NCI-H748 (cell line): ENCODE measurements at regions not wholly inside any gene's neighbourhood (a gene's known extent, or its start where the extent isn't known, plus 50 kb on each side); places are given as distances from the start of the nearest gene placed in this dataset.
"Not testable (repeated sequence)": the region's sequence is repeated elsewhere in the genome, so short reads cannot be mapped to it uniquely, and the experiment has no call there.

Experiments
- DNase-seq: peaks from one replicate; lab custom pipeline; 2025; ENCODE audit not compliant: unreplicated experiment; lab: John Stamatoyannopoulos, UW

DNA sequence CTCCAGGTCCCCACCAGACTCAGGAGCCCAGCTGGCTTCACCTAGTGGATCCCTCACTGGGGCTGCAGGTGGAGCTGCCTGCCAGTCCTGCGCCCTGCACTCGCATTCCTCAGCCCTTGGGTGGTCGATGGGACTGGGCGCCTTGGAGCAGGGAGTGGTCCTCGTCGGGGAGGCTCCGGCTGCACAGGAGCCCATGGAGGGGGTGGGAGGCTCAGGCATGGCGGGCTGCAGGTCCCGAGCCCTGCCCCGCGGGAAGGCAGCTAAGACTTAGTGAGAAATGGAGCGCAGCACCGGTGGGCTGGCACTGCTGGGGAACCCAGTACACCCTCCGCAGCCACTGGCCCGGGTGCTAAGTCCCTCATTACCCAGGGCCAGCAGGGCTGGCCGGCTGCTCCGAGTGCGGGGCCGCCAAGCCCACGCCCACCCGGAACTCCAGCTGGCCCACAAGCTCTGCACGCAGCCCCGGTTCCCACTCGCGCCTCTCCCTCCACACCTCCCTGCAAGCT is 203.4 kb downstream of the DSC3 start:
- DNase-seq = not testable (repeated sequence)

DNA sequence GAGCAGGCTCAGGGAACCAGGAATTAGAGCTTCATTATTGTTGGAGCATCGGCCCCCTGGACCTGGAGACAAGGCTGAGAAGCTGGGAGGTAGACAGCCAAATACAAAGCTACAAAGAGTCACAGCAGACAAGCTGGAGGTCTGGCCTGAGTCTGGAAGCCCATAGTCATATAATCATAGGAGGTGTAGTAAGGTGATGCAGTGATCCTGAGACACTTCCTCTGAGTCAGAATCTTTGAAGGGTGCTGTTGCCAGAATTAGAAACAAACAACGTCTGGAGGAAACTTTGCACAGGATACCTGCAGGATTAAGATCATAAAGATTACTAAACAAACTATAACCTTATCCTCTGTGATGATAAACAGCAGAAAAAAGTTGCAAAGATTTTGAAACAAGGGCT is 213.8 kb downstream of the DSC3 start:
- no peak for DNase-seq

DNA sequence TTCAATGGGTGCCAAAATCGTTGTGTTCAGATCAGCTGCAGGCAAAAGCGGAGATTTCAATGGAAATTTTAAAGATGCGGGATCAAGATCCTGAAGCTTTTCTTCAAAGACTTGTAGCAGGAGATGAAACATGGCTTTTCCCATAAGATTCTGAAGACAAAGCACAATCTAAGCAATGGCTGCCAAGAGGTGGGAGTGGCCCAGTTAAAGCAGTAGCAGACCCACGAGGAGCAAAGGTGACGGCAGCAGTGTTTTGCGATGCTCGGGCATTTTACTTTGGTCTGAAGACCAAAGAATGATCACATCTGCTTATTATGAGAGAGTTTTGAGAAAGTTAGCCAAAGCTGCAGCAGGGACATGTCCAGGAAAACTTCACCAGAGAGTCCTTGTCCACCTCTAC is 222.9 kb downstream of the DSC3 start:
- DNase-seq = no peak

DNA sequence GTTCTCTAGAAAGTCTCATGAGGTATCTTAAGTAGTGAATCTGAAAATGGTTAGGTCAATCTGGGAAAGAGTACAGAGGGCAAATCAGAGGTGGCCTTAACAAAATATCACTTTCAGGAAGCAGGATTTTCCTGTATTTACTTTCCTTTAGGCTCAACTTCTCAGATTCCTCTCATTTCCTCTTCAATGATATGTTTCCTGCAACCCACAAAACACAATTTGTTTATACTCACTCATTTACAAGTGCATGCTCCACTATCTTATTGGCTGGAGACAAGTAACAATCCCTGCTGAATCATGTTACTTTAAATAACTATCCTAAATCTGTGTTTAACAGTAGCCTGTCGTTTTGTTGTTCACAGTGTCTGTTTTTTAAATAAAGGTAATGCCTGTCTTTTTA is 228.1 kb downstream of the DSC3 start:
- no peak for DNase-seq

DNA sequence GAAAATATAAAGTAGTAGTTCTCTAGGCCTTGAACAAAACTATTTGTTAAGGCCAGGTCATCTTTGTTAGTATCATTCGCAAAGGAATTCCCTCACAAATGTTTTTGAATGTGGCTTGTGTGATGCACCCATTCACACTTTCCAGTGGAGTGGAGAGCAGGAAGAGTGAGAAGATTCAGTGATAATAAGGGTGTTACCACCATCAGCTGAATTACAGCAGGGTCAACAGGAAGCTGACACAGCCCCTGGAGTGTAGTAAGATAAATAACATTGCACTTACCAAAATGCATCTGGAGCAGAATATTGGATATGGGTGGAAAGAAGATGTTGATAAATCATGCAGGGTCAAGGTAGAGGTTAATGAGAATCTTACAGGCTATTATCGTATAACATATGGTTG is 231.0 kb downstream of the DSC3 start:
- DNase-seq = no peak

DNA sequence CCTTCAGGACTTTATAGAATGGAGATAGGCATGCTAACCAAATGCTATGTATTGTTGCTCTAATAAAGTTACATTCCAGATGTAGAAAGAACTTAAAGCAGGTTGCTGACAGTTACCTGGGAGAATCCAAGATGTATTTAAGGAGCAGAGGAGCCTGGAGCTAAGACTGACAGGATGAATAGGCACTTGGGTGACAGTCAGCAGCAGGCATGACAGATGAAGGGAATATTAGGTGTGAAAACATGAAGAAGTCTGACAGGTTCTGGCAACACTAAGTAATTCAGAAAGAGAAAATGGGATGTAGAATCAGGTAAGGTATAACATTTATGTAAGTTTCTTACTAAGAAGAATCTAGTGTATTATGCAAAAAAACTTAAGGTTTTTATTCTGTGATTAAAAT is 232.0 kb downstream of the DSC3 start:
- DNase-seq = no peak

DNA sequence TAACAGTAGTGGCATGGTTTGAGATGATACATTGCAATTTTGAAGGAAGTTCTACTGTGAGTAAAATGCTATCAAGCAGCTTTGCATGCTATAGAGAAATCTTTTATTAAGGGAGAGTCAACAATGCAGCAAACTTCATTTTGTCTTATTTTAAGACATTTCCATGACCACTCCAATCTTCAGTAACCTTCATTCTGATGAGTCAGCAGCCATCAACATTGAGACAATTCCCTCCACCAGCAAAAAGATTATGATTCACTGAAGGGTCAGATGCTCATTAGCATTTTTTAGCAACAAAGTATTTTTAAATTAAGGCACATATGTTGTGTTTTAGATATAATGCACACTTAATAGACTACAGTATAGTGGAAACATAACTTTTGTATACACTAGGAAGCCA is 235.7 kb downstream of the DSC3 start:
- no peak for DNase-seq

DNA sequence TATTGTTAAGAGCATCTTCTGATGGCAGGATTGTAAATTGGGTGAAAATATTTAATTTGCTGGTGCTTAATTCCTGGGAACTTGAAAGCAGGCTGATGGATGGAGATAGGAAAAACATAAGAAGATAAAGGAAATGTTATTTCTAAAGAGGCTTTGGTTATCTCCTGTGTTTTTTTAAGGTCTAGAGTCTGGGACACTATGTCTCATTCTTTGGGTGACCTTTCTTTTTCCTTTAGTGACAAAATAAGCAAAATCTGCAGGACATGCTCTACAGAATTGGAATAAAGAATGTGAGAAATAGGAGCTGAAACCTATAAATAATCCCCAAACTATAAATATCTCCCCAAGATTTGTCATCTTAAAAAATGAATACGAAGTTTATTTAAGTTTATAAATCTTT is 241.7 kb downstream of the DSC3 start:
- no peak for DNase-seq

DNA sequence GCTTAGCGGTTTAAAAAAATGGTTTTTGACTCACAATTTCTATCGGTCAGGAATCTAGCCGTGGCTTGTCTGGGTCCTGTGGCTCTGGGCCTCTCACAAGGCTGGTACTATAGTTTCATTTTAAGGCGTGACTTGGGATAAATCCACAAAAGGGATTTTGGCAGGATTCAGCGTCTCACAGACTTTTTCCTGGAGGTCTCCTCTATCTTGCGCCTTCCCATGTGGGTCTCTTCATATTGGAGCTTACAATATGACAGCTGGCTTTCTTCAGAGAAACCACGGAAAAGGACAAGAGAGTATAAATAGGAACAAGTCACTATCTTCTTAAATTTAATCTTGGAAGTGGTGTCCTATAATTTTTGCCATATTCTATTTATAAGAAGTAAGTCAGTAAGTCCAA is 250.5 kb downstream of the DSC3 start:
- no peak for DNase-seq

DNA sequence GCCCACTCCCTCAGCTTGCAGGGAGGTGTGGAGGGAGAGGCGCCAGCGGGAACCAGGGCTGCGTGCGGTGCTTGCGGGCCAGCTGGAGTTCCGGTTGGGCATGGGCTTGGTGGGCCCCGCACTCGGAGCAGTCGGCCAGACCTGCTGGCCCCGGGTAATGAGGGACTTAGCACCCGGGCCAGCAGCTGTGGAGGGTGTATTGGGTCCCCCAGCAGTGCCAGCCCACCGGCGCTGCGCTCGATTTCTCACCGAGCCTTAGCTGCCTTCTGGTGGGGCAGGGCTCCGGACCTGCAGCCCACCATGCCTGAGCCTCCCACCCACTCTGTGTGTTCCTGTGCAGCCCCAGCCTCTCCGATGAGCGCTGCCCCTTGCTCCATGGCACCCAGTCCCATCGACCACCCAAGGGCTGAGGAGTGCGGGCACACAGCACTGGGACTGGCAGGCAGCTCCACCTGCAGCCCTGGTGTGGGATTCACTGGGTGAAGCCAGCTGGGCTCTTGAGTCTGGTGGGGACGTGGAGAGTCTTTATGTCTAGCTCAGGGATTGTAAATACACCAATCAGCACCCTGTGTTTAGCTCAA is 254.0 kb downstream of the DSC3 start:
- DNase-seq = not testable (repeated sequence)

DNA sequence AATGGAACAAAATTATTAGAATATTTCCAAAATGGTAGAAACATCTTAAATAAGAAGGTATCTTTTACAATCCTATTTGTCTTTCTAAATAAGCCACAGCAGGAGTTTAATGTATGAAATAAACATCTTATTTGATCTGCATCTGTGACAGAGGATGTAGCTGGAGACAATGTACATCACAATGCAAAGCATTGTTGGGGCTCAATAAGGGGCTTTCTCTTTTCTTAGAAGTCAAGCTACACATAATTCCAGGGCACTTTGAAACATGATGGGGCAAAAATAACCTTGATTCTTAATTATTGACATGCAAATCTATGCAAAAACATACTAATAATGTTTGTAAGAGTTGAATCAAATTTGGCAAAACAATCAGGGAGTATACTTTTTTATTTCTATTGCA is 255.1 kb downstream of the DSC3 start:
- no peak for DNase-seq

DNA sequence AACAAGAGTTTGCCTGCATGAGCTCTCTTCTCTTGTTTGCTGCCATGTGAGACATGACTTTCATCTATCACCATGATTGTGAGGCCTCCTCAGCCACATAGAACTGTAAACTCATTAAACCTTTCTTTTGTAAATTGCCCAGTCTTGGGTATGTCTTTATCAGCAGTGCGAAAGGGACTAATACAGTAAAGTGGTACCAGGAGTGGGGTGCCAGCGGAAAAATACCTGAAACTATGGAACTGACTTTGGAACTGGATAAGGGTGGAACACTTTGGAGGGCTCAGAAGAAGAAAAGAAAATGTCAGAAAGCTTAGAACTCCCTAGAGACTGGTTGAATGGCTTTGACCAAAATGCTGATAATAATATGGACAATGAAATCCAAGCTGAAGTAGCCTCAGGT is 260.9 kb downstream of the DSC3 start:
- DNase-seq = no peak

DNA sequence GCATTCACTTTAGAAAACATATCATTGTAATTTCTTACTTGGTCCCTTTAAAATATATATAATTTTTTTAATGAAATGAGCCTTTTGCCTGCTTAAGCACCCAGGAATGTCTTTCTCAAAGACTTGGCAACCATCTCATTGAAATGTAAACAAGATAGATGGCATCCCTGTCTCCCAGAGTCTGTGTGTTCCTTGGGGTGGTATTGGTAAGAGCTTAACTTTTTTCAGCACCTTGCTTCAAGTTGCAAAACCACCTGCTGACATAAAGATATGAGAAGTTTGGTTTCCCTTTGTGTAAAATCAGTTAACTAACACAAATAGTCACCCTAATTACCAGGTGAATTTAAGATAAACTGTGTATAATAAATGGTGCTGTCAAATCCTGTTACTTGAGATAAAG is 266.9 kb downstream of the DSC3 start:
- no peak for DNase-seq

DNA sequence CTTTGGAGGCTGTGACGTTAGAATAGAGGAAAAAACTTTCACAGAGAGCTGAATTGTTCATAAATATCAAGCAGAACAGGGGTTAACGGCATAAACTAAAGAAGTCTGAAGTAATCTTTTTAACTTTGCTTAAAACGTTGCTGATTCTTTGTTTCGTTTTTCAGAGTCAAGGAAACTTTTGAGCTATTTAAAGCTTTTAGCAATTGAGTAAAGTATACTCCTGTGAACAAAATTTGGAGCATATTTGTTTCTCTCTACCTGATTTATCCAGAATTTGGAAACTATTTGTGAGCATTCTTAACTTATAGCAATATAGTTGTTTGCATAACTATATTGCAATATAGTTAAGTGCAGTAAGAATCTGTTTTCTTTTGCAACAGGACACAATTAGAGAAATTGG is 270.4 kb downstream of the DSC3 start:
- DNase-seq = not testable (repeated sequence)

DNA sequence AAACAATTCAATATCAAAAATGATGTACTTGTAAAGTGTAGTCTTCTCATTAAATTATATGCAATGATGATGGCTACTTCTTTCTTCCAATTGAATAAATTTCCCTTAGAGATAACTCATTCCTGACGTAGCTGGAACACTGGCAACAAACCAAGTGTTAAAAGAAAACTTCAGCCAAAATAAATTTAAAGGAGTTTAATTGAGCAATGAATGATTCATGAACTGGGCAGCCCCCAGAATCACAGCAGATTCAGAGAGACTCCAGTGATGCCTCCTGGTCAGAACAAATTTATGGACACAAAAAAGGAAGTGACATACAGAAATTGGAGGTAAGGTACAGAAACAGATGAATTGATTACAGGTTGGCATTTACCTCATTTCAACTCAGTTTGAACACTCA is 276.5 kb downstream of the DSC3 start:
- DNase-seq = no peak

DNA sequence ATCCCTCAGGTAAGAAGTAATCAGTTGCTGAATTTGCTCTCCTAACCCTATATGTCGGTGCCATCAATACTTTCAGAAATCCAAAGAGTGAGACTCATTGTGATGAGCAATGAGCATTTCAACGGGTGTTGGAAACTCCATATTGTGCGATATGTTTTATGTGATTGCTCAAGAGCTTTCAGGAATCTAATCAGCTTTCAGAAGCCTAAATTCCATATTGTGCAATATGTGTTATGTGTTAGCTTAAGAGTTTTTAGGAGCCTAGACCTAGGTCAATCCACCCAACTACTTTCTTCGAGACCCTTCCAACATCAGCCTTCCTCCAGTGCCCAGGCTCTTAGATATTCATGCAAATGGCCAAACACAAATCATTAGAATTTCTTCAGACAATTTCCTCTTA is 277.3 kb downstream of the DSC3 start:
- DNase-seq = no peak

DNA sequence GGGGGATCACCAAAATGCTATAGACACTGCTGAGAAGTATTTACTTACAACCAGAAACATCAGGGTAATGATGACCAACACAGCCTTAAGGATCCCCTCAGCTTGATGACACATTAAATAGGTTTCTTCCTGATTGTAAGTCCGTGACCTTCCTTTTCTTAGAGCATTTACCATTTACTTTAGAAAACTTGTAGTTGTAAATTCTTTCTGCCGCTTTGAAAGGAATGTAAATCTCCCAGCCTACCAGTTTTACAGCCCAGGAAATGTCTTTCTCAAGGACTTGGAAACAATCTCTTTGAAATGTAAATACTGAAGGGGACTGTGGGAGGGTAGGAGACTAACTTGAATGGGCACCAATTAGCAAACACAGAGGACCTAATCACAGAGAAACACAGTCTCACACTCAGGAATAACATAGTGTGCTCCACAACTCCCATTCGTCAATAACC is 278.6 kb downstream of the DSC3 start:
- DNase-seq = no peak

DNA sequence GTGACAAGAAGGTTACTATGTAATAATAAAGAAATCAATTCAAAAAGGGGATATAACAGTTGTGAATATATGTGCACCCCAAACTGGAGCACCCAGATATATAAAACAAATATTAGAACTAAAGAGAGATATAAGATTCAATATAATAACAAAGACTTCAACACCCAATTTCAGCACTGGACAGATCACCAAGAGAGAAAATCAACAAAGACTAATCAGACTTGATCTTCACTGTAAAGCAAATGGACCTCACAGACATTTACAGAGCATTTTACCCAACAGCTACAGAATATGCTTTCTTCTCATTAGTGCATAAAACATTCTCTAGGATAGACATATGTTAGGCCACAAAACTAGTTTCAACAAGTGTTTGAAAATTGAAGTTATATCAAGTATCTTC is 287.7 kb downstream of the DSC3 start:
- no peak for DNase-seq

DNA sequence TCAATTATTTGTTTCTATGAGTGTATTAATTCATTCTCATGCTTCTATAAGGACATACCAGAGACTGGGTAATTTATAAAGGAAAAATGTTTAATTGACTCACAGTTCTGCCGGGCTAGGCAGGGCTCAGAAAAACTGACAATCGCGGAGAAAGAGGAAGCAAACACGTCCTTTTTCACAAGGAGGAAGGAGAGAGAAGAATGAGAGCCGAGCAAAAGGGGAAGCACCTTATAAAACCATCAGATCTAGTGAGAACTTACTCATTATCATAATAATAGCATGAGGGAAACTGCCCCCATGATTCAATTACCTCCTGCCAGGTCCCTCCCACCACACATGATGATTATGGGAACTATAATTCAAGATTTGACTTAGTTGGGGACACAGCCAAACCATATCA is 294.0 kb downstream of the DSC3 start:
- DNase-seq = no peak

DNA sequence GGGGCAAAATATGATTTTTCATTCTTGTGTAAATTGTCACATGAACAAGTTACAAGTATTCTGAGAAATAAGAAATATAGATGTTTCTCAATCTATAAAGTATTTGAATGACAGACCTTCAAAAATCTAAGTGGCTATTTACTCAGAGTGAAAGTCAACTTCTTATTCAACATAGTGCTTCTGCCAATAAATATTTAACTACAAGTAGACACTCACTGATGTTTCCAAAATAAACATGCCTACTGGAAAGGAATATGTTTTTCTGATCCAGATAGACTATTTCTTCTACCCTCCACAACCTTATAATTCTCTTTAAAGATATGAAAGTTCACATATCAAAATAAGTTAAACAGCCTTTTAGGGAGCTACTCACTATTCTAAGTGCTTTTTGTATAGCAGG is 296.3 kb downstream of the DSC3 start:
- DNase-seq = no peak

DNA sequence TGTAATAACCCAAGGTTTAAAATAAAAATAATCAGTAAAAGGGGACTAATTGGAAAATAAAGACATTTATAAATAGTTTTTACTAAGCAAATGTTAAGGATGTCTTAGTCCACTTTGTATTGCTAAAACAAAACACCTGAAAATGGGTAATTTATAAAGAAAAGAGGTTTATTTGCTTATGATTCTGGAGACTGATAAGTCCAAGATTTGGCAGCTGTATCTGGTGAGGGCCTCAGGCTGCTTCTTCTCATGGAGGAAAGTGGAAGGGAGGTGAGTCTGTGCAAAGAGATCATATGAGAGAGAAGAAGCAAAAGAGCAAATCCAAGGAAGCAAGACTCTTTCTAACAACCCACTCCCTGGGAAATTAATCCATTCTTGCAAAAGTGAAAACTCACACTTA is 299.5 kb downstream of the DSC3 start:
- no peak for DNase-seq

DNA sequence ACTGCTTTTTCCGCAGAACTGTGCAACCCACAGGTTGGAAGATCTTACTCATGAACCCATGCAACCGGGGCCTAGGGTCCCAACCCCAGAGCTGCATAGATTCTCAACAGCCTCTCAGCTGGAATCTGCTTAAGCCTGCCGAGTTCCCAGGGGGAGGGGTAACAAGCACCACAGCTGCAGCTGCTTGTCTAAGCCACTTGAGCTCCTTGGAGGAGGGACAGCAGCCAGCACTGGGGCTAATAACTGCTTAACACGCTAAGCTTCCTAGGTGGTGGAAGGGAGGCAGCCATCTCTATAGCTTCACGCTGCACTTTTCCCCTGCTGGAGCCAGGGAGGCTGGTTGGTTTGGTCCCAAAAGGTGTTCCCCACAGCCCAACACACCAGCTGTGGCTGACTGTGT is 311.6 kb downstream of the DSC3 start:
- no peak for DNase-seq

DNA sequence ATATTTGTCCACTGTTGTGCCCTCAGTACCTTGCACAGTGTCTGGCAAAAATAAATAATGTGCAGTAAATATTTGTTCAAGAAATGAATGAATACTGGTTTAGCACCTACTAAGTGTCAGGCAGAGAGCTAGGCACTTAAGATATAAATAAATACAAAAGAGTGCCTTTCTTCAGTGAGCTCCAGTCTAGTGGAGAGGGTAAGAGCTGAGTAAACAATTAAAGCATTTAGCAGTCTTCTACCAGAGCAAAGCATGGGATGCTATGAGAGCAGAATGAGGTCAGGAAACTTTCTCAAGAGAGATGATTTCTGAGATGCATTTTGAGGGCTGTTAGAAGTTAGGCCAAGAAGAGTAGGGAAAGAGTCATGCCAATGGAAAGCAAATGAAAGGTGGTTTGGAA is 314.7 kb downstream of the DSC3 start:
- DNase-seq = no peak

DNA sequence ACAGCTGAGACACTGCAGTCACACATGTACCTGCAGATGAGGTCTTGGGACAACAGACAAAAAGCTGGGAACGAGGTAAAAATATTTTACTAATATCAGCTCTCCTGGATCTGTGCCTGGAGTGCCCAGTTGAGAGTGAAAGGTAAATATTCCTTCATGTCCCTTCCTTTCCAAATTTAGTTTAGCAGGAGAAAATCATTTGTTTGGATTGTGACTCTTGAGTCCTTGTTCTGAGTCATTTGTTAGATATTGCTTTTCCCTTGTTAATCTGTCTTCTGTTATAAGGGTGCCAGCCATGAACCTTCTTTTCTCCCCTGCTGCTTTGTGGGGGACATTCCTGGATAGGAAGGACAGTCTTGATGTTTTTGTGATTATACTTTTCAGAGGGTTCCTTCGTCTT is 329.2 kb downstream of the DSC3 start:
- no peak for DNase-seq
